ENCODE measurements at regions not wholly inside any gene's neighbourhood (a gene's known extent, or its start where the extent isn't known, plus 50 kb on each side); places are given as distances from the start of the nearest gene placed in this dataset.

DNA sequence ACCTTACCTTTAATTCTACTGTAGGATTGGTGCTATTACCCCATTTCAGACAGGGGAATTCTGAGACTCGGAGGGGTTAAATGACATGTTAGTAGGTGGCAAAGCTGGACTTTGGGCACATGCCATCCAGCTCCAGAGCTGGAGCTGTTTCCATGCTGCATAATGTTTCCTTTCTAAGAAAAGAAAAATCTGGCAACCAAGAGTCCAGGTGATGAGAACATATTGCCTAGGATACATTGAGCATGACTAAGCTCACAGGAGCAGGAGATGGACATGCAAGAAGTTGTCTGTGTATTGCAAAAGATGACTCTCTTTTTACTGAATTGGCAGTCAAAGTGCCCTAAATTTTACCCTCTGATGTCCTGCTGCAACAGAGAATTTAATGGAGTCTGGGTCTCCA, 150.8 kb upstream of the SYT13 start:
- TF ChIP-seq IRF3 (IDR thresholded peaks at IDR 0.05; ENCODE audit: low read depth, low read length) (no peak), RAD21 (IDR thresholded peaks at IDR 0.05; ENCODE audit: low read length) (no peak), JUND (IDR thresholded peaks at IDR 0.05) (no peak)
- TF ChIP-seq, protein P1, sequence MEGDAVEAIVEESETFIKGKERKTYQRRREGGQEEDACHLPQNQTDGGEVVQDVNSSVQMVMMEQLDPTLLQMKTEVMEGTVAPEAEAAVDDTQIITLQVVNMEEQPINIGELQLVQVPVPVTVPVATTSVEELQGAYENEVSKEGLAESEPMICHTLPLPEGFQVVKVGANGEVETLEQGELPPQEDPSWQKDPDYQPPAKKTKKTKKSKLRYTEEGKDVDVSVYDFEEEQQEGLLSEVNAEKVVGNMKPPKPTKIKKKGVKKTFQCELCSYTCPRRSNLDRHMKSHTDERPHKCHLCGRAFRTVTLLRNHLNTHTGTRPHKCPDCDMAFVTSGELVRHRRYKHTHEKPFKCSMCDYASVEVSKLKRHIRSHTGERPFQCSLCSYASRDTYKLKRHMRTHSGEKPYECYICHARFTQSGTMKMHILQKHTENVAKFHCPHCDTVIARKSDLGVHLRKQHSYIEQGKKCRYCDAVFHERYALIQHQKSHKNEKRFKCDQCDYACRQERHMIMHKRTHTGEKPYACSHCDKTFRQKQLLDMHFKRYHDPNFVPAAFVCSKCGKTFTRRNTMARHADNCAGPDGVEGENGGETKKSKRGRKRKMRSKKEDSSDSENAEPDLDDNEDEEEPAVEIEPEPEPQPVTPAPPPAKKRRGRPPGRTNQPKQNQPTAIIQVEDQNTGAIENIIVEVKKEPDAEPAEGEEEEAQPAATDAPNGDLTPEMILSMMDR (IDR thresholded peaks at IDR 0.05) = no peak
